Memory B cell (primary cell): ENCODE measurements at regions not wholly inside any gene's neighbourhood (a gene's known extent, or its start where the extent isn't known, plus 50 kb on each side); places are given as distances from the start of the nearest gene placed in this dataset.
"Not testable (repeated sequence)": the region's sequence is repeated elsewhere in the genome, so short reads cannot be mapped to it uniquely, and the experiment has no call there.

Source experiments
- ATAC-seq: fragments of 150-1000 bp; cut with Tn5 transposase; 2 replicates; pipeline ENCODE4 v1.10.0; 2021; ENCODE audit warnings: low read depth, mild to moderate bottlenecking, moderate library complexity
- DNase-seq, 2 donors: peaks; one replicate each; pipeline ENCODE4 v3.0.0; 2022; ENCODE audit warnings: low spot score in 2 of 2
- H3K27ac Mint-ChIP-seq: one replicate; pipeline ENCODE4 v1.8.0; 2022; ENCODE audit warnings: mild to moderate bottlenecking, moderate library complexity, mixed read lengths
- H3K27me3 Mint-ChIP-seq: one replicate; pipeline ENCODE4 v1.8.0; 2022; ENCODE audit warnings: mixed read lengths
- H3K36me3 Mint-ChIP-seq: one replicate; pipeline ENCODE4 v1.8.0; 2022; ENCODE audit warnings: mild to moderate bottlenecking, mixed read lengths
- H3K4me1 Mint-ChIP-seq: one replicate; pipeline ENCODE4 v1.8.0; 2022; ENCODE audit warnings: mixed read lengths
- H3K4me3 Mint-ChIP-seq: one replicate; pipeline ENCODE4 v1.8.0; 2022; ENCODE audit warnings: mild to moderate bottlenecking, moderate library complexity, mixed read lengths
- H3K9me3 Mint-ChIP-seq: one replicate; pipeline ENCODE4 v1.8.0; 2022; ENCODE audit warnings: mixed read lengths

DNA sequence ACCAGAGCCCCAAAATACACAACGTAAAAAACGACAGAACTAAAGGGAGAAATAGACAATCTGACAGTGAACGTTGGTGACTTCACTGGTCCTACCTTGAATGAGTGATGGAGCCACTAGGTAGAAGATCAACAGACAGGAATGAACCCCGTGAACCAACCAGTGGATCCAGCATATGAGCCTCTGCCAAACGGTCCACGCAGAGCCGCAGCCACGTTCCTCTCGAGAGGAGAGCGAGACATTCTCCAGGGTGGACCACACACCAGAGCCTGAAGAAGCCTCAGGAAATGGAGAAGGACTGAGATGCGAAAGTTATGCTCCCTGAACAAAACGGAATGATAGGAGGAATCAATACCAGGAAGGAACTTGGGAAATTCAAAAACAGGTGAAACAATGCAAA lies 178.4 kb downstream of the RTP5 start:
- H3K27me3 Mint-ChIP-seq = peaks cover 8% of the 10 kb centered on the region
- H3K4me3 Mint-ChIP-seq = no peak overlapping the region

DNA sequence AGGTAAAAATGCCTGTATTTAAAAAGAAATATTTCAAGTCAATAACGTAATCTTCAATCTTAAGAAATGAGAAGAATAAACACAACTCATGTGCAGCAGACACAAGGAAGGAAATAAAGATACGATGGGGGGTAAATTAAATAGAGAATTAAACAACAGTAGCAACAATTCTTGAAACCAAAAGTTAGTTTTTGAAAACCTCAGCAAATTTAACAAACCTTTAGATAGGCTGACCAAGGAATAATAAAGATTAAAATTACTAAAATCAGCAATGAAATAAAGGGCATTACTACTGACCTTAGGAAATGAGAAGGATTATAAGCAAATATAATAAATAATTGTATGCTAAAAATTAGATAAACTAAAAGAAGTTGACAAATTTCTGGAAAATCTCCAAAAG lies 178.9 kb downstream of the RTP5 start:
- no peak for DNase-seq
- Mint-ChIP-seq H3K36me3 (peaks cover 2% of the 10 kb centered on the region), H3K27me3 (peaks cover 7% of the 10 kb centered on the region), H3K9me3 (no peaks in the 10 kb centered on the region), H3K4me1 (no peaks in the 10 kb centered on the region), H3K27ac (no peak overlapping the region), H3K4me3 (no peak overlapping the region)
- ATAC-seq = no peak

More for the DNA sequence above, 178.4 kb downstream of the RTP5 start:
- Mint-ChIP-seq H3K4me1 (no peaks in the 10 kb centered on the region), H3K36me3 (peaks cover 2% of the 10 kb centered on the region), H3K9me3 (no peaks in the 10 kb centered on the region), H3K27ac (no peak overlapping the region)
- DNase-seq = no peak
- no peak for ATAC-seq

DNA sequence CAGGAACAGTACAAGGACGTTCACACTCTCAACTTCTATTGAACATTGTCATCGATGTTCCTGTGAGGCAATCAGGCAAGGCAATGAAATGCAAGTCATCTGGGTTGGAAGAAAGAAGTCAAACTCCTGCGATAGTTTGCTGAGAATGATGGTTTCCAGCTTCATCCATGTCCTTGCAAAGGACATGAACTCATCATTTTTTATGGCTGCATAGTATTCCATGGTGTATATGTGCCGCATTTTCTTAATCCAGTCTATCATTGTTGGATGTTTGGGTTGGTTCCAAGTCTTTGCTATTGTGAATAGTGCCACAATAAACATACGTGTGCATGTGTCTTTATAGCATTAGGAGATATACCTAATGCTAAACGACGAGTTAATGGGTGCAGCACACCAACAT lies 180.0 kb downstream of the RTP5 start:
- ATAC-seq, H3K36me3 Mint-ChIP-seq, H3K4me1 Mint-ChIP-seq, H3K27me3 Mint-ChIP-seq, H3K27ac Mint-ChIP-seq, H3K9me3 Mint-ChIP-seq, H3K4me3 Mint-ChIP-seq, DNase-seq: not testable (repeated sequence)

DNA sequence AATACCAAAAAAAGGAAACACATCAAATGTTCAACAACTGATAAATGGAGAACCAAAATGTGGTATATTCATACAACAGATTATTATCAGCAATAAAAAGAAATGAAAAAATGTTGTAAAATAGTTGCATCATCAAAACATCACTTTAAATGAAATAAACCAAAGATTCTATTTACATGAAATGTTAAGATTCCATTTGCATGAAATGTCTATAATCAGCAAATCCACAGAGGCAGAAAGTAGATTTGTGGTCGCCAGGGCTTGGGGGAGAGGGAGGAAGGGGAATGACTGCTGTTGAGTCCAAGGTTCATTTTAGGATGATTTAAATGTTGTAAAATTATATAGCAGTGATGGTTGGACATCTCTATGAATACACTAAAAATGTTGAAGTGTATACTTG lies 181.9 kb downstream of the RTP5 start:
- ATAC-seq = no peak
- Mint-ChIP-seq H3K27ac (no peak overlapping the region), H3K27me3 (peaks cover 8% of the 10 kb centered on the region)

DNA sequence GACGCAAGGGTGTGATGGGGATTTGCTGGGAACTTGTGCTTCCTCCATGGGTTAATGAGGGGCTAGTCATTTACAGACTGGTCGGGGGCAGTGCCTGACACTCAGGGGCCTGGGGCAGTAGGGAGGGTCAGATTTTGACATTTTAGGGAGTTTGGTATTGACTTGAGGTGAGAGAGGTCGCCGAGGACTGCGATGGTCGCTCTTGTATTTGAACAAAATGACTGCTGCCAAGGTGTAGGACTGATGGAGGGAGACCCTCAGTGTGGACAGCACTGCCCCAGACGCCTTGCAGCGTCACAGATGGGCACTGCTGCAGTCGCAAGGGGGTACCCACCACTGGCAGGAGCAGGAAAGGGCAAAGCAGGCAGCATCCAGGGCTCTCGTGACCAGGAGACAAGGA lies 182.9 kb downstream of the RTP5 start:
- no peak overlapping the region for H3K27ac Mint-ChIP-seq
- H3K36me3 Mint-ChIP-seq = peaks cover 2% of the 10 kb centered on the region
- DNase-seq = no peak
- ATAC-seq = no peak
- H3K9me3 Mint-ChIP-seq = no peaks in the 10 kb centered on the region
- H3K4me1 Mint-ChIP-seq = no peaks in the 10 kb centered on the region
- H3K27me3 Mint-ChIP-seq = peaks cover 11% of the 10 kb centered on the region
- no peak overlapping the region for H3K4me3 Mint-ChIP-seq

More for the DNA sequence above, 181.9 kb downstream of the RTP5 start:
- no peak for DNase-seq
- H3K36me3 Mint-ChIP-seq = peaks cover 2% of the 10 kb centered on the region
- H3K4me1 Mint-ChIP-seq = no peaks in the 10 kb centered on the region
- no peaks in the 10 kb centered on the region for H3K9me3 Mint-ChIP-seq
- no peak overlapping the region for H3K4me3 Mint-ChIP-seq

DNA sequence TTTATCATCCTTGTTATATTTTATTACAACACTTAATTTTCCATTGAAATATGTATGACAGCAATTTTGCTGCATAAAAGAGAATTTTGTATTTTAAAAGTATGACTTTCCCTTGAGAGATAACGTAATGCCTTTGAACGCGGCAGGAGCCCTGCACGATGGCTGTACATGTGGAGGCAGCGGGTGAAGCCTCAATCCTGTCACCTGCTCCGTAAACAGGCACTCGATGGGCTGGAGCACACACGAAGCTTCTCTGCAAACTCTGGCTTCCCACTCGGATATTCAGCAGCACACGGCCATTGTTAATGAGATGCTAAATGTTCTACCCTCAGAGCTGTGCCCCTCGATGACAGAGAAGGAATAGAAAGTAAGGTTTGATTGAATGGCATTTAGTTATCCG lies 184.4 kb downstream of the RTP5 start:
- H3K9me3 Mint-ChIP-seq = no peaks in the 10 kb centered on the region
- H3K4me3 Mint-ChIP-seq = no peak overlapping the region
- ATAC-seq (no peak), DNase-seq (no peak)
- H3K36me3 Mint-ChIP-seq = peaks cover 2% of the 10 kb centered on the region
- H3K4me1 Mint-ChIP-seq = no peaks in the 10 kb centered on the region
- H3K27ac Mint-ChIP-seq = no peak overlapping the region
- H3K27me3 Mint-ChIP-seq = peaks cover 8% of the 10 kb centered on the region

DNA sequence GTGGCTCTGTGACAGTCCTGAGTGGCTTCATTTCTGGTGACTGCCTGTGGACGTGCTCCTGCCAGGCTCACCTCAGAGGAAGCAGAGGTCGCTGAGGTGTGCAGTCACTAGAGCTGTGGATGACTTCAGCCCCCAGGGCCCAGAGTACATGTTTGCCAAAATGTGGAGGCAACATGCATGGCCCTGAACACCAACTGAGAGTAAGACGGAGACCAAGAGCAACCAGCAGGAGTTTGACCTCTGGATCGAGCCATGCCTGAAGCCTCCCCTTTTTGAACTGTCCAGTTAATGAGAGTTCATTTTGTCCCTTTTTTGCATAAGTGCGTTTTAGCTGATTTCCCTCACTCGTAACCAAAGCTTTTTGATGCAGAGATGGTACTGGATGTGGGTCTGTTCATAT lies 184.9 kb downstream of the RTP5 start:
- DNase-seq (no peak), ATAC-seq (no peak)
- Mint-ChIP-seq H3K4me1 (no peaks in the 10 kb centered on the region), H3K9me3 (no peaks in the 10 kb centered on the region), H3K36me3 (peaks cover 2% of the 10 kb centered on the region), H3K27ac (no peak overlapping the region), H3K27me3 (peaks cover 8% of the 10 kb centered on the region), H3K4me3 (no peak overlapping the region)

DNA sequence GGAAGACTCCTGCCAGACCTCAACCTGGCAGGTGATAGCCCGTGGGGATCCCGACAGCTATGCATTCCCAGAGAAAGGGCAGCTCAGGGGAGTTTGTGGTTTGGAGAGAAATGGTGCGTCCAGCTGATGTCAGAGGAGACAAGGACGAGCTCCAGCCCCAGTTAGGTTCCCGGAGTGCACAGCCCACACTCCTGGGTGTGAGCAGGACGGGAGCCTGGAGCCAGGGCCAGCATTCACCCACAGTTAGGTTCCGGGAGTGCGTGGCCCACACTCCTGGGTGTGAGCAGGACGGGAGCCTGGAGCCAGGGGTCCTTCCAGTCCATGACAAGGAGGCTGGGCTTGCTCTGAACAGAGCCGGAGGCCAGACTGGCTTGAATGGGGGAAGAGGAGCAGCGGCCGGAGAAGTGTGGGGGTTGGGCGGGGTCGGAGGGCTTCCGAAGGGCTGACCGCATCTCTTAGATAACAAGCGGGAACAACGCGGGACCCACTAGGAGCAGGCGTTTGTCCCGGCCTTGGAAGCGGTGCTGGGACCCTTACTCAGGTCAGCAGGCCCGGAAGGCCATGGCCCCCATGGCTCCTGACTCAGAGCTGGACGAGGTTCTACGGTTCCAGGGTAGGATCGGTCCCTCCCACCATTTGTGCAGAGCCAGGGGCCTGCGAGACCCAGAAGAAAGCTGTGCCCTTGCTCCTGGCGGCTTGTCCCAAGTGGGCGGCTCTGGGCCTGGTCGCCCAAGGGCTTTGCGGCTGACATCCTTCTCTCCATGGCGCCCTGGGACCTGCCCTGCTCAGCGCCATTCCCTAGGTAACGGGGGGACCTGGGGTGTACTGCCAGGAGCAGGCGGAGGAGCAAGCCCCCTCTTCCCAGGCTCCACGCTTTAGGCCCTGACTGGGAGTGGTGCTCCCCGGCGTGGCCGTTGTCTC lies 185.6 kb downstream of the RTP5 start:
- no peak overlapping the region for H3K4me3 Mint-ChIP-seq
- H3K27ac Mint-ChIP-seq = no peak overlapping the region
- DNase-seq (no peak), ATAC-seq (no peak)
- H3K27me3 Mint-ChIP-seq = peaks cover 8% of the 10 kb centered on the region
- peaks cover 2% of the 10 kb centered on the region for H3K36me3 Mint-ChIP-seq
- H3K9me3 Mint-ChIP-seq = no peaks in the 10 kb centered on the region
- H3K4me1 Mint-ChIP-seq = no peaks in the 10 kb centered on the region

DNA sequence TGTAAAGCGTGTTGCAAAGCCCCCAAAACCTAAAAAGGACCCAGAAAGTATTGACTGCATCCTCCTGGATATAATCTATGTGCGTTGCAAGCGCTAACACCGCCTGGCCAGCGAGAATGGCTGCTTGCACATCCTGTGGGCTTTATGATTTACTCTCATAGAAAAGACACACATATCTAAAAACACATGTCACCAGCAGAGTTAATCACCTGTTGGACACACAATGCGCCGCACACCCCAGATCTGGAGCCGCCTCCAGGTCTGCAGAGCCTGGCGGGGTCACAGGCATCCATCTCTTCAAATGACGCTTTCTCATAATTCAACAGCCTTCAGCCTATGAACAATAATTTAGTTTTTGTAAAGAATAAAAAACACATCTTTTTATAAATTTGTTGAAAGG lies 186.5 kb downstream of the RTP5 start:
- Mint-ChIP-seq H3K27ac (no peak overlapping the region), H3K27me3 (peaks cover 8% of the 10 kb centered on the region), H3K36me3 (peaks cover 2% of the 10 kb centered on the region), H3K4me1 (no peaks in the 10 kb centered on the region), H3K9me3 (no peaks in the 10 kb centered on the region), H3K4me3 (no peak overlapping the region)
- no peak for ATAC-seq
- no peak for DNase-seq

DNA sequence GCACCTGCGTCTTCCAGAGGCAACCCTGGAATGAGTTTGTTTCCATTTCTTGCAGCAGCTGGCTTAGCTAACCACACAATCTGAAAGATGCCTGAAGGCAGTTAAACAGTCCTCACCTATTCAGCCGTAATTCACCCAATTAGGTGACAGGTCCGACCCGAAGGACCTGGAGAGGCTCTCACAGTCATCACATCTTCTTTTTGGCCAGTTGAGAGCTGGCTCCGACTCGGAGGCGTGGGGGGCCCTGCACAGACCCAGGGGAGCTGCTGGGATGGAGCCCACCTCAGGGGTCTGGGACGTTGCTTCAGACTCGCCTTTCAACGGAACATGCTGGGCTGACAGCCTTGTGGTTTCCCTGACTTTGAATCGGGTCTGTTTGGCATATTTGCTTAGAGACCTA lies 187.3 kb downstream of the RTP5 start:
- no peaks in the 10 kb centered on the region for H3K9me3 Mint-ChIP-seq
- ATAC-seq (no peak), DNase-seq (no peak)
- H3K27ac Mint-ChIP-seq = no peak overlapping the region
- peaks cover 8% of the 10 kb centered on the region for H3K27me3 Mint-ChIP-seq
- H3K4me1 Mint-ChIP-seq = no peaks in the 10 kb centered on the region
- peaks cover 2% of the 10 kb centered on the region for H3K36me3 Mint-ChIP-seq
- no peak overlapping the region for H3K4me3 Mint-ChIP-seq

DNA sequence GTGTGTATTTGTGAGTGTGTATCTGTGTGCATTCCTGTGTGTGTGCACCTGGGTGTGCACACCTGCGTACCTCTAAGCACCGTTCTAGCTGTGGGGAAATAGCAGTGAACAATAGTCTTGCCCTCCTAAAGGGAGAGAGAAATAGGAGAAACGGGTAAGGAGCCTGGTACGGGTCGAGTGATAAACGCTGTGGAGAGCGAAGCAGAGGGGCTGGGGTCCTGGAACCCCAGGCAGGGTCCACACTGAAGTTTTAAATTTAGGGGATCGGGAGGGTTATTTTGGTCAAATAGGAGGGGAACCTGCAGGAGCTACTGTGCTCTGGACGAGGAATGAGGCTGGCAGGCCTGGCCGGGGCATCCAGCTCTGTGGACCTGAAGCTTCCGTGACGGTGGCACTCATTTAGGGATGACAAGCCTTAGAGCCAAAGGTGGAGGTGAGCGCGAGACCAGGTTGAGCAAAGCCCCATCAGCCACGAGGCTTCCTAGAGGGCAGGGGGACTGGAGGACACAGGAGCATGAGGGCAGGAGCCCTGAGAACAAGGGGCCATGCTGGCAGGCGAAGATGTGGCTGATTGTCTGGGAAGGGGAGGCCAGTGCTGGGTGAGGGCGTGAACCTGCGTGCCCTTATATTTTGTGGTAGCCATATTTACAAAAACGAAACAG lies 188.0 kb downstream of the RTP5 start:
- H3K27ac Mint-ChIP-seq = no peak overlapping the region
- peaks cover 8% of the 10 kb centered on the region for H3K27me3 Mint-ChIP-seq
- no peaks in the 10 kb centered on the region for H3K4me1 Mint-ChIP-seq
- ATAC-seq (no peak), DNase-seq (no peak)
- H3K9me3 Mint-ChIP-seq = no peaks in the 10 kb centered on the region
- no peak overlapping the region for H3K4me3 Mint-ChIP-seq
- peaks cover 2% of the 10 kb centered on the region for H3K36me3 Mint-ChIP-seq

DNA sequence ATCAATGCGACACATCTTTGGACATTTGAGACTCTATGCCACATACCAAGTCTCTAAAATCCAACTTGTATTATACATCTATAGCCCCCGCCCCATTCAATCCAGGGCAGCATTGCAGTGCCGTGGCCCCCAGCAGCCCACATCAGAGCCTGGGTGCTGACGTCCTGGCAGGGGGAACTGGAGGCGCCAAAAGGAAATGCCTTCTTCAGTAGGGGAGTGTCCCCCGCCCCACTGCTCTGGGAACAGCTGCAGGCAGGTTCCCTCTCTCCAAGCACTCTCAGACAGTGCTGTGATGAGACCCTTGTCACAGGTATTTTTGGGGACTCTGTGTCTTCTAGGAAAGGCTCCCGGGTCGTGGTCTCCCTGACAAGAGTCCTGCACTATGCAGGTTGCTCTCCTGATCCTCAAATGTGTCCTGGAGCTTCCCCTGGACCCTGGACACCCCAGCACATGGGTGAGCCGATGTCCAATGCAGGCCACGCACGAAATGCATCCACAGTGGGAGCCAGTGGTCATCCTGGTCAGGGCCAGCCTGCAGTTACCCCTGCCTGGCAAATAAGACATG lies 188.7 kb downstream of the RTP5 start:
- Mint-ChIP-seq H3K4me1 (no peaks in the 10 kb centered on the region), H3K27ac (no peak overlapping the region), H3K36me3 (peaks cover 2% of the 10 kb centered on the region), H3K9me3 (no peaks in the 10 kb centered on the region), H3K4me3 (no peak overlapping the region), H3K27me3 (peaks cover 8% of the 10 kb centered on the region)
- DNase-seq = no peak
- ATAC-seq = no peak

DNA sequence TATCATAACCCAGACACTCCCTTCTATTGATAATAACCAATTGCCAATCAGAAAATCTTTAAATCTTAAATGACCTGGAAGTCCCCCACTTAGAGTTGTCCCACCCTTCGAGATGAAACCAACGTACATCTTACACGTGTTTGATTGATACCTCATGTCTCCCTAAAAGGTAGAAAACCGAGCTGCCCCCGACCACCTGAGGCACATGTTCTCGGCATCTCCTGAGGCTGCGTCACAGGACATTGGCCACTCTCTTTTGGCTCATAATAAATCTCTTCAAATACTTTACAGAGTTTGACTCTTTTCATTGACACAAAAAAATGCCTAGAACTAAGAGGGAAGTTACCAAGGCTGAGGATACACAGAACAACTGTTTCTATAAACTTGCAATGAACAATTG lies 190.0 kb downstream of the RTP5 start:
- Mint-ChIP-seq H3K4me3 (no peak overlapping the region), H3K4me1 (peaks cover 3% of the 10 kb centered on the region), H3K36me3 (no peaks in the 10 kb centered on the region), H3K9me3 (no peaks in the 10 kb centered on the region), H3K27ac (no peak overlapping the region), H3K27me3 (peaks cover 8% of the 10 kb centered on the region)
- DNase-seq (no peak), ATAC-seq (no peak)

DNA sequence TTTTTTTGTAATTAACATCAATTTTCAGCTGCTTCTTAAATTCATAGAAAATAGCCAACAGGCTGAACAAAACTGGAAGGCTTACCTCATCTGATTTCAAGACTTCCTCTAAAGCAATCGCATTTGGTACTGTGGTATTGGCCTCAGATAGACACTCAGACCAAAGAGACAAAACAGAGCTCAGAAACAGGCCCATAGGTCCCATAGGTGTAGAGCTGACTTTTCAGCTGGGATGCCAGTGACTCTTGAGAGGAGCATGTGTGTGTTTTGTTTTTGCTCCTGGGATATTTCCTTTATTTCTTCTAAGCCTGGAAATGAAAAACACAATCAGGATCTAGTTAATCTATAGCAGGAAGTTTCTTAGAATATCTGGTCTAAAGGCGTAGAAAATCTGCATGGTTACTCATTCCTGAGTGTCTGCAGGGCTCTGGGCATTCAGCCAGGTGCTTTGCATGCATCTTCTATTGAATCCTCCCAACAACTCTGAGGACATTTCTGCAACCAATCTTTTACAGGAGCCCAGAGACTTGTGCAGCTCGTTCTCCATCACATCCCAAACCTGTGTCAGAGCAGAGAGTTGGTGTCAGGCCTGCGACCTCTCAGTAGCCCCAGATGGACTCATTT lies 190.8 kb downstream of the RTP5 start:
- Mint-ChIP-seq H3K4me3 (no peak overlapping the region), H3K4me1 (peaks cover 3% of the 10 kb centered on the region), H3K27me3 (peaks cover 10% of the 10 kb centered on the region), H3K27ac (no peak overlapping the region), H3K36me3 (no peaks in the 10 kb centered on the region), H3K9me3 (no peaks in the 10 kb centered on the region)
- ATAC-seq (no peak), DNase-seq (no peak)
